ENCODE measurements at regions not wholly inside any gene's neighbourhood (a gene's known extent, or its start where the extent isn't known, plus 50 kb on each side); places are given as distances from the start of the nearest gene placed in this dataset.
"Not testable (repeated sequence)": the region's sequence is repeated elsewhere in the genome, so short reads cannot be mapped to it uniquely, and the experiment has no call there.

DNA sequence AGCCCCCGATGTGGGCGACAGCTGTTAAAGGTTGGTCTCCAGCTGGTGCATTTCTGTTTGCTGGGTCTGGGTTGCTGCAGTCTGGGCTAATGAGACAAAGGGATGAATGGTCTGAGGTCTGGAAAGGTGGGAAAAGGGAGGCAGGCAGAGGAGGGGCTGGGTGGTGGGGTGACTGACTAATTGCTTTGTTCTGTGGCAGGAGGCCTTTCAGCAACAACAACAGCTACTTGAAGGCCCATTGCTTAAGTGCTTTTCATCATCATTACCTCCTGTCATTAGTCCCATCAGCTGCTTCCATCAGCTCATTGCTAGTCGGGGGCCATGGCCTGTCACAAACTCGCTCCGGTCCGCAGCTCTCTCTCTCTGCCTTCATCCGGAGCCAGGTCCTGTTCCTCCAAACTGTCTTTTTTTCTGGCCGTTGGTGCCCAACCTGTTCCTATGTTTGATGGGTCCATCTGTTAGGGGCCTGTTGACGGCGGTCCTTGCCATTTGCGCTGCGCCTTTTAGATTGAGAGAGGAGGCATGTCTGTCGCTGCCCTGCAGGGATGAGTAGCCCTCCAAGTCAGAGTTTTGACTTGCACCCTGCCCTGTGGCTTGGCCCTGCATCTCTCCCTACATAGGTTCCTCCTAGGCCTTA, 105.6 kb upstream of the PLXNA2 start:
- intact Hi-C loops (cut with DNase I, micrococcal nuclease): no loop called here
- Mint-ChIP-seq H3K4me3 (no peak overlapping the region), H3K9me3 (no peaks in the 10 kb centered on the region), H3K27ac (no peak overlapping the region), H3K4me1 (ENCODE audit: low read depth) (no peaks in the 10 kb centered on the region), H3K27me3 (no peaks in the 10 kb centered on the region), H3K36me3 (ENCODE audit: low read depth) (no peaks in the 10 kb centered on the region)
- no peaks in the 10 kb centered on the region for H3K4me1 ChIP-seq (ENCODE audit: insufficient read depth, low read length)
- H3K4me3 ChIP-seq (ENCODE audit: low read length): no peak overlapping the region
- peaks cover 4% of the 10 kb centered on the region in 2 experiments for H3K27me3 ChIP-seq (ENCODE audit: control insufficient read depth in 1 of 2, insufficient read depth in 2 of 2, low read length in 2 of 2)
- POLR2A ChIA-PET: no interaction called here
- H3K9me3 ChIP-seq (ENCODE audit: control insufficient read depth in 1 of 2, insufficient read depth in 1 of 2, low read length in 2 of 2): no peaks in the 10 kb centered on the region
- H3K36me3 ChIP-seq (ENCODE audit: insufficient read depth, low read length): no peaks in the 10 kb centered on the region
- no peak for TF ChIP-seq CTCF (IDR thresholded peaks at IDR 0.05)
- no peak for DNase-seq
- H3K27ac ChIP-seq (ENCODE audit: low read depth in 1 of 2, low read length in 2 of 2): no peak overlapping the region
- ATAC-seq (ENCODE audit: poor library complexity): no peak
- CTCF ChIA-PET: no interaction called here

DNA sequence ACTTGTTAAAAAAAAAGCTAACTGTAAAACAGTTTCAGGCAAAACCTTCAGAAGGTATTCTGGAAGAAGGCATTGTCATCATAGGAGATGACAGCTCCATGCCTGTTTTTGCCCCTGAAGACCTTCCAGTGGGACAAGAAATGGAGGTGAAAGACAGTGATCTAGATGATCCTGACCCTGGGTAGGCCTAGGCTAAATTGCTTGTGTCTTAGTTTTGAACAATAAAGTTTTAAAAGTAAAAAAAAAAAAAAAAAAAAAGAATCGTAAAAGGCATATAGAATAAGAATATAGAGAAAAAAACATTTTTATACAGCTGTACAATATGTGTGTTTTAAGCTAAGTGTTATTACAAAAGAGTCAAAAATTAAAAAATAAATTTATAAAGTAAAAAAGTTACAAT, 106.6 kb upstream of the PLXNA2 start:
- intact Hi-C loops (cut with DNase I, micrococcal nuclease): no loop called here
- ChIA-PET CTCF (no interaction called here), POLR2A (no interaction called here)
- Histone ChIP-seq H3K4me3 (ENCODE audit: low read length) (no peak overlapping the region), H3K27me3 (ENCODE audit: control insufficient read depth in 1 of 2, insufficient read depth in 2 of 2, low read length in 2 of 2) (peaks cover 3 to 4% of the 10 kb centered on the region in 2 experiments), H3K27ac (ENCODE audit: low read depth in 1 of 2, low read length in 2 of 2) (no peak overlapping the region), H3K36me3 (ENCODE audit: insufficient read depth, low read length) (no peaks in the 10 kb centered on the region), H3K4me1 (ENCODE audit: insufficient read depth, low read length) (no peaks in the 10 kb centered on the region), H3K9me3 (ENCODE audit: control insufficient read depth in 1 of 2, insufficient read depth in 1 of 2, low read length in 2 of 2) (no peaks in the 10 kb centered on the region)
- Mint-ChIP-seq H3K4me1 (ENCODE audit: low read depth) (no peaks in the 10 kb centered on the region), H3K27me3 (no peaks in the 10 kb centered on the region), H3K36me3 (ENCODE audit: low read depth) (no peaks in the 10 kb centered on the region), H3K9me3 (no peaks in the 10 kb centered on the region), H3K4me3 (no peak overlapping the region), H3K27ac (no peak overlapping the region)
- no peak for ATAC-seq (ENCODE audit: poor library complexity)
- DNase-seq: no peak
- no peak for TF ChIP-seq CTCF (IDR thresholded peaks at IDR 0.05)

- H3K27ac ChIP-seq (ENCODE audit: low read depth in 1 of 2, low read length in 2 of 2): no peak overlapping the region
- no peak for TF ChIP-seq CTCF (IDR thresholded peaks at IDR 0.05)
- Mint-ChIP-seq H3K27me3 (no peaks in the 10 kb centered on the region), H3K9me3 (no peaks in the 10 kb centered on the region), H3K27ac (no peak overlapping the region), H3K4me3 (no peak overlapping the region), H3K4me1 (ENCODE audit: low read depth) (no peaks in the 10 kb centered on the region), H3K36me3 (ENCODE audit: low read depth) (no peaks in the 10 kb centered on the region)
- POLR2A ChIA-PET: no interaction called here
- CTCF ChIA-PET: no interaction called here
- intact Hi-C loops (cut with DNase I, micrococcal nuclease): no loop called here
- H3K36me3 ChIP-seq (ENCODE audit: insufficient read depth, low read length): no peaks in the 10 kb centered on the region
- H3K9me3 ChIP-seq (ENCODE audit: control insufficient read depth in 1 of 2, insufficient read depth in 1 of 2, low read length in 2 of 2): no peaks in the 10 kb centered on the region
- no peak for ATAC-seq (ENCODE audit: poor library complexity)
- H3K4me3 ChIP-seq (ENCODE audit: low read length): no peak overlapping the region
- peaks cover 0 to 4% of the 10 kb centered on the region in 2 experiments for H3K27me3 ChIP-seq (ENCODE audit: control insufficient read depth in 1 of 2, insufficient read depth in 2 of 2, low read length in 2 of 2)
- DNase-seq: no peak
- no peaks in the 10 kb centered on the region for H3K4me1 ChIP-seq (ENCODE audit: insufficient read depth, low read length)
Observed at GRCh38 chr1:208351838-208352237, 107.7 kb upstream of the PLXNA2 start.

- H3K9me3 ChIP-seq (ENCODE audit: control insufficient read depth in 1 of 2, insufficient read depth in 1 of 2, low read length in 2 of 2); H3K36me3 ChIP-seq (ENCODE audit: insufficient read depth, low read length); H3K4me1 Mint-ChIP-seq (ENCODE audit: low read depth); H3K36me3 Mint-ChIP-seq (ENCODE audit: low read depth); H3K9me3 Mint-ChIP-seq; POLR2A ChIA-PET; H3K4me3 Mint-ChIP-seq; ATAC-seq (ENCODE audit: poor library complexity); DNase-seq; H3K27ac Mint-ChIP-seq; H3K27me3 ChIP-seq (ENCODE audit: control insufficient read depth in 1 of 2, insufficient read depth in 2 of 2, low read length in 2 of 2); CTCF ChIA-PET; H3K4me1 ChIP-seq (ENCODE audit: insufficient read depth, low read length); H3K27ac ChIP-seq (ENCODE audit: low read depth in 1 of 2, low read length in 2 of 2); intact Hi-C loops (cut with DNase I, micrococcal nuclease); H3K27me3 Mint-ChIP-seq; H3K4me3 ChIP-seq (ENCODE audit: low read length): not testable (repeated sequence)
Observed at GRCh38 chr1:208353797-208354196, 109.6 kb upstream of the PLXNA2 start.
